Adrenal gland (tissue), 5 donors: ENCODE measurements at regions not wholly inside any gene's neighbourhood (a gene's known extent, or its start where the extent isn't known, plus 50 kb on each side); places are given as distances from the start of the nearest gene placed in this dataset.

Source experiments
- CTCF ChIP-seq, 6 experiments: fragments of 450-650 bp in 4 of 6; fragments of 200-600 bp in 2 of 6; sonication (generic) in 1 of 6; IDR thresholded peaks; 1 replicate in 5 of 6; 2 replicates in 1 of 6; pipeline versions ENCODE4 v1.5.1 to v1.8.0; 2016 to 2021; ENCODE audit warnings: antibody characterized with exemption in 6 of 6, mild to moderate bottlenecking in 2 of 6, moderate library complexity in 1 of 6
- POLR2A ChIP-seq, 2 donors: fragments of 450-650 bp; IDR thresholded peaks; one replicate each; pipeline ENCODE4 v1.6.1; 2017; ENCODE audit warnings: antibody characterized with exemption in 2 of 2, mild to moderate bottlenecking in 2 of 2, moderate library complexity in 1 of 2
- donor health status: DM: no; HTN: no; CAD: no.

- TF ChIP-seq CTCF (IDR thresholded peaks at IDR 0.05), result no peak
- TF ChIP-seq POLR2A (IDR thresholded peaks at IDR 0.05), result no peak
These were observed 269.8 kb downstream of the BCL11A start for GRCh38 chr2:60283626-60284025.
